ENCODE measurements at regions not wholly inside any gene's neighbourhood (a gene's known extent, or its start where the extent isn't known, plus 50 kb on each side); places are given as distances from the start of the nearest gene placed in this dataset.

DNA sequence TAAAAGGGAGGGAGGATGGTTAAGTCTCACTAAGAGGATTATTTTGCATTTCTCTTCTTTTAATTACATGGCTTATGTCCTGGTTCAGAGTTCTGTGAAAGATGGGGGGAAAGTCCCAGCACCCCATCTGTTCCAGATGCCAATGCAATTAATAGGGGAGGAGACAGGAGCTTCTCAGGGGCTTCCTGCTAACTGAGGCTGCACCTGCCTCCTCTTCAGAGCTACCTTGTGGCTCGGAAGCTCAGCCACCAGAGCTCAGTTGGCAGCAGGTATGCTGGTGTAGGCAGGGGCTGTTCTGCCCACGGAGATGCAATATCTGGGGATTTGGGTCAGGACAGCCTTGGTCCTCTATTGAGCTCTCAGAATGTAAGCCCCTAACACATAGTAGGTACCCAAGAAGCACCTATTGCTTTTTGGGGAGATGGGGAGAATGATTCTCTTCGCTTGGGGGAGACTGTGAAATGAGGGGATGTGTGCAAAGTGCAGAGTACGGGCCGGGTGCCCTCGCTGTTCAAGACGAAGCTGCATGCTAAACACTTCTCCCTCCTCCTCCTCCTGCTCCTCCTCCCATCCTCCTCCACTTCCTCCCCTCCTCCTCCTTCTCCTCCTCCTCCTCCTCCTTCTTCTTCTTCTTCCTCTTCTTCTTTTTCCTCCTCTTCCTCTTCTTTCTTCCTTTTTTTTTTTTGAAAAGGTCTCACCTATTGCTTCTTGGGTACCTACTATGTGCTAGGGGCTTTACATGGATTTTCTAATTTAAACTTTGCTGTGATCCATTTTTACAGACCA is 279.0 kb downstream of the PTPRU start (continued):
- TF ChIP-seq, protein P1, sequence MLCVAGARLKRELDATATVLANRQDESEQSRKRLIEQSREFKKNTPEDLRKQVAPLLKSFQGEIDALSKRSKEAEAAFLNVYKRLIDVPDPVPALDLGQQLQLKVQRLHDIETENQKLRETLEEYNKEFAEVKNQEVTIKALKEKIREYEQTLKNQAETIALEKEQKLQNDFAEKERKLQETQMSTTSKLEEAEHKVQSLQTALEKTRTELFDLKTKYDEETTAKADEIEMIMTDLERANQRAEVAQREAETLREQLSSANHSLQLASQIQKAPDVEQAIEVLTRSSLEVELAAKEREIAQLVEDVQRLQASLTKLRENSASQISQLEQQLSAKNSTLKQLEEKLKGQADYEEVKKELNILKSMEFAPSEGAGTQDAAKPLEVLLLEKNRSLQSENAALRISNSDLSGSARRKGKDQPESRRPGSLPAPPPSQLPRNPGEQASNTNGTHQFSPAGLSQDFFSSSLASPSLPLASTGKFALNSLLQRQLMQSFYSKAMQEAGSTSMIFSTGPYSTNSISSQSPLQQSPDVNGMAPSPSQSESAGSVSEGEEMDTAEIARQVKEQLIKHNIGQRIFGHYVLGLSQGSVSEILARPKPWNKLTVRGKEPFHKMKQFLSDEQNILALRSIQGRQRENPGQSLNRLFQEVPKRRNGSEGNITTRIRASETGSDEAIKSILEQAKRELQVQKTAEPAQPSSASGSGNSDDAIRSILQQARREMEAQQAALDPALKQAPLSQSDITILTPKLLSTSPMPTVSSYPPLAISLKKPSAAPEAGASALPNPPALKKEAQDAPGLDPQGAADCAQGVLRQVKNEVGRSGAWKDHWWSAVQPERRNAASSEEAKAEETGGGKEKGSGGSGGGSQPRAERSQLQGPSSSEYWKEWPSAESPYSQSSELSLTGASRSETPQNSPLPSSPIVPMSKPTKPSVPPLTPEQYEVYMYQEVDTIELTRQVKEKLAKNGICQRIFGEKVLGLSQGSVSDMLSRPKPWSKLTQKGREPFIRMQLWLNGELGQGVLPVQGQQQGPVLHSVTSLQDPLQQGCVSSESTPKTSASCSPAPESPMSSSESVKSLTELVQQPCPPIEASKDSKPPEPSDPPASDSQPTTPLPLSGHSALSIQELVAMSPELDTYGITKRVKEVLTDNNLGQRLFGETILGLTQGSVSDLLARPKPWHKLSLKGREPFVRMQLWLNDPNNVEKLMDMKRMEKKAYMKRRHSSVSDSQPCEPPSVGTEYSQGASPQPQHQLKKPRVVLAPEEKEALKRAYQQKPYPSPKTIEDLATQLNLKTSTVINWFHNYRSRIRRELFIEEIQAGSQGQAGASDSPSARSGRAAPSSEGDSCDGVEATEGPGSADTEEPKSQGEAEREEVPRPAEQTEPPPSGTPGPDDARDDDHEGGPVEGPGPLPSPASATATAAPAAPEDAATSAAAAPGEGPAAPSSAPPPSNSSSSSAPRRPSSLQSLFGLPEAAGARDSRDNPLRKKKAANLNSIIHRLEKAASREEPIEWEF (IDR thresholded peaks at IDR 0.05; ENCODE audit: insufficient replicate concordance, low read depth, low read length), result no peak
- TF ChIP-seq BMI1 (IDR thresholded peaks at IDR 0.05; ENCODE audit: borderline replicate concordance), result no peak
- TF ChIP-seq RELA (IDR thresholded peaks at IDR 0.05; ENCODE audit: borderline replicate concordance, partially characterized antibody), result no peak
- TF ChIP-seq MYC (IDR thresholded peaks at IDR 0.05; ENCODE audit: insufficient read depth, insufficient read length, insufficient replicate concordance, low read length, severe bottlenecking), result no peak
- no peak for TF ChIP-seq TCF3 (IDR thresholded peaks at IDR 0.05; ENCODE audit: borderline replicate concordance, insufficient read depth, low read depth, low read length)
- no peak for TF ChIP-seq ZSCAN29 (IDR thresholded peaks at IDR 0.05)
- TF ChIP-seq POLR2AphosphoS2 (IDR thresholded peaks at IDR 0.05; ENCODE audit: low read depth, low read length), result no peak
- TF ChIP-seq, protein P2, sequence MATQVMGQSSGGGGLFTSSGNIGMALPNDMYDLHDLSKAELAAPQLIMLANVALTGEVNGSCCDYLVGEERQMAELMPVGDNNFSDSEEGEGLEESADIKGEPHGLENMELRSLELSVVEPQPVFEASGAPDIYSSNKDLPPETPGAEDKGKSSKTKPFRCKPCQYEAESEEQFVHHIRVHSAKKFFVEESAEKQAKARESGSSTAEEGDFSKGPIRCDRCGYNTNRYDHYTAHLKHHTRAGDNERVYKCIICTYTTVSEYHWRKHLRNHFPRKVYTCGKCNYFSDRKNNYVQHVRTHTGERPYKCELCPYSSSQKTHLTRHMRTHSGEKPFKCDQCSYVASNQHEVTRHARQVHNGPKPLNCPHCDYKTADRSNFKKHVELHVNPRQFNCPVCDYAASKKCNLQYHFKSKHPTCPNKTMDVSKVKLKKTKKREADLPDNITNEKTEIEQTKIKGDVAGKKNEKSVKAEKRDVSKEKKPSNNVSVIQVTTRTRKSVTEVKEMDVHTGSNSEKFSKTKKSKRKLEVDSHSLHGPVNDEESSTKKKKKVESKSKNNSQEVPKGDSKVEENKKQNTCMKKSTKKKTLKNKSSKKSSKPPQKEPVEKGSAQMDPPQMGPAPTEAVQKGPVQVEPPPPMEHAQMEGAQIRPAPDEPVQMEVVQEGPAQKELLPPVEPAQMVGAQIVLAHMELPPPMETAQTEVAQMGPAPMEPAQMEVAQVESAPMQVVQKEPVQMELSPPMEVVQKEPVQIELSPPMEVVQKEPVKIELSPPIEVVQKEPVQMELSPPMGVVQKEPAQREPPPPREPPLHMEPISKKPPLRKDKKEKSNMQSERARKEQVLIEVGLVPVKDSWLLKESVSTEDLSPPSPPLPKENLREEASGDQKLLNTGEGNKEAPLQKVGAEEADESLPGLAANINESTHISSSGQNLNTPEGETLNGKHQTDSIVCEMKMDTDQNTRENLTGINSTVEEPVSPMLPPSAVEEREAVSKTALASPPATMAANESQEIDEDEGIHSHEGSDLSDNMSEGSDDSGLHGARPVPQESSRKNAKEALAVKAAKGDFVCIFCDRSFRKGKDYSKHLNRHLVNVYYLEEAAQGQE (IDR thresholded peaks at IDR 0.05; ENCODE audit: low read depth, low read length), result no peak
- no peak for TF ChIP-seq ZNF384 (IDR thresholded peaks at IDR 0.05; ENCODE audit: borderline replicate concordance, low read depth, low read length)
- no peak for TF ChIP-seq RAD21 (IDR thresholded peaks at IDR 0.05; ENCODE audit: insufficient read depth, low read depth, low read length)
- TF ChIP-seq, protein P3, sequence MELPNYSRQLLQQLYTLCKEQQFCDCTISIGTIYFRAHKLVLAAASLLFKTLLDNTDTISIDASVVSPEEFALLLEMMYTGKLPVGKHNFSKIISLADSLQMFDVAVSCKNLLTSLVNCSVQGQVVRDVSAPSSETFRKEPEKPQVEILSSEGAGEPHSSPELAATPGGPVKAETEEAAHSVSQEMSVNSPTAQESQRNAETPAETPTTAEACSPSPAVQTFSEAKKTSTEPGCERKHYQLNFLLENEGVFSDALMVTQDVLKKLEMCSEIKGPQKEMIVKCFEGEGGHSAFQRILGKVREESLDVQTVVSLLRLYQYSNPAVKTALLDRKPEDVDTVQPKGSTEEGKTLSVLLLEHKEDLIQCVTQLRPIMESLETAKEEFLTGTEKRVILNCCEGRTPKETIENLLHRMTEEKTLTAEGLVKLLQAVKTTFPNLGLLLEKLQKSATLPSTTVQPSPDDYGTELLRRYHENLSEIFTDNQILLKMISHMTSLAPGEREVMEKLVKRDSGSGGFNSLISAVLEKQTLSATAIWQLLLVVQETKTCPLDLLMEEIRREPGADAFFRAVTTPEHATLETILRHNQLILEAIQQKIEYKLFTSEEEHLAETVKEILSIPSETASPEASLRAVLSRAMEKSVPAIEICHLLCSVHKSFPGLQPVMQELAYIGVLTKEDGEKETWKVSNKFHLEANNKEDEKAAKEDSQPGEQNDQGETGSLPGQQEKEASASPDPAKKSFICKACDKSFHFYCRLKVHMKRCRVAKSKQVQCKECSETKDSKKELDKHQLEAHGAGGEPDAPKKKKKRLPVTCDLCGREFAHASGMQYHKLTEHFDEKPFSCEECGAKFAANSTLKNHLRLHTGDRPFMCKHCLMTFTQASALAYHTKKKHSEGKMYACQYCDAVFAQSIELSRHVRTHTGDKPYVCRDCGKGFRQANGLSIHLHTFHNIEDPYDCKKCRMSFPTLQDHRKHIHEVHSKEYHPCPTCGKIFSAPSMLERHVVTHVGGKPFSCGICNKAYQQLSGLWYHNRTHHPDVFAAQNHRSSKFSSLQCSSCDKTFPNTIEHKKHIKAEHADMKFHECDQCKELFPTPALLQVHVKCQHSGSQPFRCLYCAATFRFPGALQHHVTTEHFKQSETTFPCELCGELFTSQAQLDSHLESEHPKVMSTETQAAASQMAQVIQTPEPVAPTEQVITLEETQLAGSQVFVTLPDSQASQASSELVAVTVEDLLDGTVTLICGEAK (IDR thresholded peaks at IDR 0.05; ENCODE audit: borderline replicate concordance), result no peak
